Fibroblast of skin of abdomen (primary cell): ENCODE measurements at regions not wholly inside any gene's neighbourhood (a gene's known extent, or its start where the extent isn't known, plus 50 kb on each side); places are given as distances from the start of the nearest gene placed in this dataset.

Experiments used
- DNase-seq: peaks from one replicate; pipeline ENCODE4 v3.0.0-alpha.2; 2013

- no peak for DNase-seq
Measured at GRCh38 chr21:18191139-18191538, 53.5 kb upstream of the CHODL start.

- no peak for DNase-seq
Measured at GRCh38 chr21:18178509-18178908, 66.1 kb upstream of the CHODL start.

- no peak for DNase-seq
Measured at GRCh38 chr21:18174370-18174769, 70.3 kb upstream of the CHODL start.

GRCh38 chr21:18170829-18171228 is 73.8 kb upstream of the CHODL start:
- DNase-seq, result no peak

GRCh38 chr21:18170221-18170620 is 74.4 kb upstream of the CHODL start:
- no peak for DNase-seq

- no peak for DNase-seq
Measured at GRCh38 chr21:18168108-18168507, 76.5 kb upstream of the CHODL start.

- no peak for DNase-seq
Measured at GRCh38 chr21:18164933-18165332, 79.7 kb upstream of the CHODL start.

- DNase-seq, result no peak
Measured at GRCh38 chr21:18164483-18164882, 80.2 kb upstream of the CHODL start.

- DNase-seq, result no peak
Measured at GRCh38 chr21:18163956-18164355, 80.7 kb upstream of the CHODL start.

- DNase-seq, result no peak
Measured at GRCh38 chr21:18161841-18162240, 82.8 kb upstream of the CHODL start.

- no peak for DNase-seq
Measured at GRCh38 chr21:18157406-18157805, 87.2 kb upstream of the CHODL start.

GRCh38 chr21:18155508-18156193 is 89.0 kb upstream of the CHODL start:
- peak; percentile 33 for DNase-seq

- peak; percentile 28 for DNase-seq
Measured at GRCh38 chr21:18153063-18153462, 91.6 kb upstream of the CHODL start.

- no peak for DNase-seq
Measured at GRCh38 chr21:18152371-18152770, 92.3 kb upstream of the CHODL start.

- DNase-seq, result no peak
Measured at GRCh38 chr21:18151046-18151445, 93.6 kb upstream of the CHODL start.

GRCh38 chr21:18148401-18148800 is 96.2 kb upstream of the CHODL start:
- no peak for DNase-seq

GRCh38 chr21:18147678-18148077 is 97.0 kb upstream of the CHODL start:
- peak; percentile 8 for DNase-seq

- no peak for DNase-seq
Measured at GRCh38 chr21:18146820-18147219, 97.8 kb upstream of the CHODL start.

GRCh38 chr21:18144339-18144738 is 100.3 kb upstream of the CHODL start:
- no peak for DNase-seq

- no peak for DNase-seq
Measured at GRCh38 chr21:18142655-18143054, 102.0 kb upstream of the CHODL start.

GRCh38 chr21:18138507-18138906 is 106.1 kb upstream of the CHODL start:
- DNase-seq, result peak; percentile 20

- DNase-seq, result no peak
Measured at GRCh38 chr21:18129526-18129925, 115.1 kb upstream of the CHODL start.

GRCh38 chr21:18118566-18118965 is 126.1 kb upstream of the CHODL start:
- DNase-seq, result no peak

GRCh38 chr21:18117176-18117575 is 127.5 kb upstream of the CHODL start:
- no peak for DNase-seq

GRCh38 chr21:18114810-18115209 is 129.8 kb upstream of the CHODL start:
- no peak for DNase-seq
